ENCODE measurements at regions not wholly inside any gene's neighbourhood (a gene's known extent, or its start where the extent isn't known, plus 50 kb on each side); places are given as distances from the start of the nearest gene placed in this dataset.

- no peaks in the 10 kb centered on the region for H4K20me1 ChIP-seq
- no peak for TF ChIP-seq Cebpa-rat (IDR thresholded peaks at IDR 0.05)
- H3K4me3 ChIP-seq = no peak overlapping the region
- no peaks in the 10 kb centered on the region for H3K27me3 ChIP-seq
- H3K36me3 ChIP-seq = no peaks in the 10 kb centered on the region
- H3K27ac ChIP-seq = no peak overlapping the region
- no peaks in the 10 kb centered on the region for H3K9me3 ChIP-seq
- H3K9ac ChIP-seq = no peak overlapping the region
- H3K4me1 ChIP-seq = 0 out of 2 replicates have a peak, but pooled peaks cover 4% of the 10 kb centered on the region
- no peak overlapping the region for H3K4me2 ChIP-seq
These were observed 1167.7 kb downstream of the MAT2B start for GRCh38 chr5:164672931-164673694.

GRCh38 chr5:164679461-164679860 is 1174.0 kb downstream of the MAT2B start:
- Histone ChIP-seq H3K36me3 (no peaks in the 10 kb centered on the region), H3K4me3 (no peak overlapping the region), H3K27ac (no peak overlapping the region), H3K4me1 (no peaks in the 10 kb centered on the region), H3K9ac (no peak overlapping the region), H3K27me3 (no peaks in the 10 kb centered on the region), H3K4me2 (no peak overlapping the region), H3K9me3 (no peaks in the 10 kb centered on the region), H4K20me1 (no peaks in the 10 kb centered on the region)
- TF ChIP-seq Cebpa-rat (IDR thresholded peaks at IDR 0.05) = no peak

- no peaks in the 10 kb centered on the region for H3K36me3 ChIP-seq
- no peak overlapping the region for H3K9ac ChIP-seq
- no peak overlapping the region for H3K4me2 ChIP-seq
These were observed 1174.8 kb downstream of the MAT2B start for GRCh38 chr5:164680216-164680615.

GRCh38 chr5:164680812-164681520 is 1175.5 kb downstream of the MAT2B start:
- TF ChIP-seq Cebpa-rat (IDR thresholded peaks at IDR 0.05) = no peak
- Histone ChIP-seq H3K36me3 (no peaks in the 10 kb centered on the region), H3K9ac (no peak overlapping the region), H4K20me1 (no peaks in the 10 kb centered on the region), H3K4me3 (no peak overlapping the region), H3K4me2 (no peak overlapping the region), H3K27ac (no peak overlapping the region), H3K27me3 (no peaks in the 10 kb centered on the region), H3K4me1 (no peaks in the 10 kb centered on the region), H3K9me3 (no peaks in the 10 kb centered on the region)

More at GRCh38 chr5:164680216-164680615, 1174.8 kb downstream of the MAT2B start:
- Histone ChIP-seq H3K27me3 (no peaks in the 10 kb centered on the region), H3K9me3 (no peaks in the 10 kb centered on the region), H4K20me1 (no peaks in the 10 kb centered on the region), H3K4me3 (no peak overlapping the region), H3K4me1 (no peaks in the 10 kb centered on the region), H3K27ac (no peak overlapping the region)
- no peak for TF ChIP-seq Cebpa-rat (IDR thresholded peaks at IDR 0.05)

GRCh38 chr5:164687391-164687790 is 1182.0 kb downstream of the MAT2B start:
- Histone ChIP-seq H3K4me1 (no peaks in the 10 kb centered on the region), H3K4me2 (no peak overlapping the region), H3K9me3 (no peaks in the 10 kb centered on the region), H3K27ac (no peak overlapping the region), H4K20me1 (no peaks in the 10 kb centered on the region), H3K9ac (no peak overlapping the region), H3K36me3 (no peaks in the 10 kb centered on the region), H3K4me3 (no peak overlapping the region), H3K27me3 (no peaks in the 10 kb centered on the region)
- TF ChIP-seq Cebpa-rat (IDR thresholded peaks at IDR 0.05) = no peak

- Histone ChIP-seq H3K9ac (no peak overlapping the region), H3K27me3 (no peaks in the 10 kb centered on the region), H3K9me3 (no peaks in the 10 kb centered on the region), H3K36me3 (no peaks in the 10 kb centered on the region), H3K27ac (no peak overlapping the region), H4K20me1 (no peaks in the 10 kb centered on the region), H3K4me3 (no peak overlapping the region), H3K4me2 (no peak overlapping the region), H3K4me1 (no peaks in the 10 kb centered on the region)
- TF ChIP-seq Cebpa-rat (IDR thresholded peaks at IDR 0.05) = no peak
These were observed 1183.0 kb downstream of the MAT2B start for GRCh38 chr5:164688437-164688836.

GRCh38 chr5:164708831-164709230 is 1203.4 kb downstream of the MAT2B start:
- H3K4me2 ChIP-seq = no peak overlapping the region

GRCh38 chr5:164713682-164714081 is 1208.3 kb downstream of the MAT2B start:
- Histone ChIP-seq H3K36me3 (no peaks in the 10 kb centered on the region), H3K9ac (no peak overlapping the region), H3K27me3 (no peaks in the 10 kb centered on the region), H3K4me1 (no peaks in the 10 kb centered on the region), H3K9me3 (no peaks in the 10 kb centered on the region), H3K4me2 (no peak overlapping the region), H4K20me1 (no peaks in the 10 kb centered on the region), H3K4me3 (no peak overlapping the region), H3K27ac (no peak overlapping the region)
- no peak for TF ChIP-seq Cebpa-rat (IDR thresholded peaks at IDR 0.05)

More at GRCh38 chr5:164708831-164709230, 1203.4 kb downstream of the MAT2B start:
- no peak for TF ChIP-seq Cebpa-rat (IDR thresholded peaks at IDR 0.05)
- Histone ChIP-seq H3K27ac (no peak overlapping the region), H3K9me3 (no peaks in the 10 kb centered on the region), H3K4me3 (no peak overlapping the region), H3K9ac (no peak overlapping the region), H3K4me1 (no peaks in the 10 kb centered on the region), H3K27me3 (no peaks in the 10 kb centered on the region), H3K36me3 (no peaks in the 10 kb centered on the region), H4K20me1 (no peaks in the 10 kb centered on the region)

- no peak overlapping the region for H3K9ac ChIP-seq
- H3K4me3 ChIP-seq = no peak overlapping the region
- H3K9me3 ChIP-seq = no peaks in the 10 kb centered on the region
- no peaks in the 10 kb centered on the region for H4K20me1 ChIP-seq
- H3K36me3 ChIP-seq = no peaks in the 10 kb centered on the region
- no peak for TF ChIP-seq Cebpa-rat (IDR thresholded peaks at IDR 0.05)
- H3K27me3 ChIP-seq = no peaks in the 10 kb centered on the region
- no peak overlapping the region for H3K27ac ChIP-seq
- no peak overlapping the region for H3K4me2 ChIP-seq
- H3K4me1 ChIP-seq = no peaks in the 10 kb centered on the region
These were observed 1215.7 kb downstream of the MAT2B start for GRCh38 chr5:164721116-164721515.

GRCh38 chr5:164721656-164722055 is 1216.2 kb downstream of the MAT2B start:
- Histone ChIP-seq H3K4me3 (no peak overlapping the region), H3K27me3 (no peaks in the 10 kb centered on the region), H3K9me3 (no peaks in the 10 kb centered on the region), H3K36me3 (no peaks in the 10 kb centered on the region), H3K4me2 (no peak overlapping the region), H3K4me1 (no peaks in the 10 kb centered on the region), H3K9ac (no peak overlapping the region), H3K27ac (no peak overlapping the region), H4K20me1 (no peaks in the 10 kb centered on the region)
- no peak for TF ChIP-seq Cebpa-rat (IDR thresholded peaks at IDR 0.05)
